HepG2 (cell line): ENCODE measurements at regions not wholly inside any gene's neighbourhood (a gene's known extent, or its start where the extent isn't known, plus 50 kb on each side); places are given as distances from the start of the nearest gene placed in this dataset.

ENCODE experiments used
- ATAC-seq: fragments of 200-7000 bp; cut with Tn5 transposase; 3 replicates; pipeline ENCODE4 v1.9.1; 2020; ENCODE audit warnings: mild to moderate bottlenecking, moderate library complexity
- BruUV-seq: library from RNA; stranded (reverse); fragments of 400-500 nt; replicated peaks from 2 replicates; lab custom pipeline; 2021; lab: Mats Ljungman, UMichigan
- CTCF ChIA-PET: fragments of 300-600 bp; formaldehyde crosslinking; extraction: SDS; loops from one replicate; lab custom pipeline; 2021; ENCODE audit warnings: low total read pairs, inconsistent platforms, low intra/inter-chr PET ratio; lab: Yijun Ruan, JAX
- POLR2A ChIA-PET: fragments of 350-600 bp; sonication (Branson Sonifier 250); formaldehyde crosslinking; loops from one replicate; lab custom pipeline; 2020; ENCODE audit warnings: antibody characterized with exemption, inconsistent platforms; lab: Yijun Ruan, JAX
- DNase-seq: peaks from one replicate; pipeline ENCODE4 v3.0.0-alpha.2; 2015; ENCODE audit warnings: low spot score
- FAIRE-seq: peaks from 3 replicates; lab custom pipeline; 2011; peaks lifted over from hg19 to GRCh38; lab: Jason Lieb, UNC
- H2AFZ ChIP-seq: one replicate; pipeline ENCODE4 v1.6.1; 2011; ENCODE audit warnings: low read length, inconsistent platforms
- H3K27ac ChIP-seq: fragments of 300-600 bp; 3 replicates; pipeline ENCODE4 v1.8.0; 2011; ENCODE audit warnings: mixed run types, mild to moderate bottlenecking, mixed read lengths, low read length, inconsistent platforms; ENCODE audit not compliant: insufficient read depth; ENCODE audit errors: extremely low read length
- H3K27me3 ChIP-seq, 2 experiments: fragments of 200-600 bp in 1 of 2; 2 replicates in 1 of 2; 3 replicates in 1 of 2; pipeline versions ENCODE4 v1.6.0 to v1.8.0; 2011; ENCODE audit warnings: low read length in 2 of 2, mild to moderate bottlenecking in 2 of 2, moderate library complexity in 2 of 2, inconsistent platforms in 1 of 2; ENCODE audit not compliant: insufficient read depth in 2 of 2, control insufficient read depth in 1 of 2
- H3K36me3 ChIP-seq, 2 experiments: fragments of 200-600 bp in 1 of 2; replicated peaks in 1 of 2; 2 replicates in 1 of 2; 3 replicates in 1 of 2; pipeline versions ENCODE4 v1.5.1 to v1.8.0; 2011; ENCODE audit warnings: low read length in 2 of 2, inconsistent platforms in 1 of 2; ENCODE audit not compliant: insufficient read depth in 2 of 2, control insufficient read depth in 1 of 2
- H3K4me1 ChIP-seq: 2 replicates; pipeline ENCODE4 v1.5.1; 2012; ENCODE audit warnings: low read length, inconsistent platforms; ENCODE audit not compliant: insufficient read depth
- H3K4me2 ChIP-seq: 2 replicates; pipeline ENCODE4 v1.6.0; 2011; ENCODE audit warnings: low read depth, low read length, inconsistent platforms
- H3K4me3 ChIP-seq, 3 experiments: fragments of 200-600 bp in 1 of 3; sonication (generic), shearing (Covaris generic) in 1 of 3; replicated peaks in 1 of 3; 2 replicates each; pipeline ENCODE4 v1.5.1; 2011 to 2016; ENCODE audit warnings: low read length in 3 of 3, inconsistent platforms in 2 of 3, low read depth in 2 of 3, mild to moderate bottlenecking in 2 of 3, control low read depth in 1 of 3, mixed read lengths in 1 of 3; ENCODE audit not compliant: insufficient read depth in 1 of 3
- H3K79me2 ChIP-seq: one replicate; pipeline ENCODE4 v1.6.1; 2011; ENCODE audit warnings: low read length, inconsistent platforms; ENCODE audit not compliant: insufficient read depth
- H3K9ac ChIP-seq: 2 replicates; pipeline ENCODE4 v1.6.0; 2011; ENCODE audit warnings: mild to moderate bottlenecking, low read depth, low read length, inconsistent platforms; ENCODE audit not compliant: insufficient read depth
- H3K9me3 ChIP-seq: 2 replicates; pipeline ENCODE4 v1.5.1; 2012; ENCODE audit warnings: mild to moderate bottlenecking, low read length
- H4K20me1 ChIP-seq: 2 replicates; pipeline ENCODE4 v1.6.0; 2011; ENCODE audit warnings: inconsistent platforms, mild to moderate bottlenecking, low read length, moderate library complexity; ENCODE audit not compliant: insufficient read depth
- CSRNP1 ChIP-seq: sonication (generic); formaldehyde crosslinking; IDR thresholded peaks from 2 replicates; pipeline ENCODE4 v1.8.1; 2023; ENCODE audit warnings: mild to moderate bottlenecking, missing genetic modification reagents
- FUBP1 ChIP-seq: sonication (generic); formaldehyde crosslinking; IDR thresholded peaks from 2 replicates; pipeline ENCODE4 v1.5.1; 2020; ENCODE audit warnings: missing genetic modification reagents, mild to moderate bottlenecking, borderline replicate concordance
- HNRNPUL1 ChIP-seq: fragments of 200-400 bp; formaldehyde crosslinking; IDR thresholded peaks from 2 replicates; pipeline ENCODE4 v1.6.1; 2017; ENCODE audit warnings: low read depth, mild to moderate bottlenecking, low read length, moderate library complexity
- PHF8 ChIP-seq: sonication (generic); formaldehyde crosslinking; IDR thresholded peaks from 2 replicates; pipeline ENCODE4 v1.5.0; 2020; ENCODE audit warnings: missing genetic modification reagents
- SRSF9 ChIP-seq: fragments of 200-400 bp; formaldehyde crosslinking; IDR thresholded peaks from 2 replicates; pipeline ENCODE4 v1.6.1; 2018; ENCODE audit warnings: borderline replicate concordance, mild to moderate bottlenecking, low read depth, low read length; ENCODE audit not compliant: insufficient read depth, poor library complexity, severe bottlenecking
- YEATS4 ChIP-seq: sonication (generic); formaldehyde crosslinking; IDR thresholded peaks from 2 replicates; pipeline ENCODE4 v1.4.0; 2020; ENCODE audit warnings: missing genetic modification reagents, borderline replicate concordance
- ZC3H4 ChIP-seq: sonication (generic); formaldehyde crosslinking; IDR thresholded peaks from 2 replicates; pipeline ENCODE4 v1.4.0; 2020; ENCODE audit warnings: missing genetic modification reagents, borderline replicate concordance
- ZSCAN29 ChIP-seq: sonication (generic); formaldehyde crosslinking; conservative IDR thresholded peaks from 2 replicates; pipeline ENCODE4 v1.4.0; 2020; ENCODE audit warnings: mild to moderate bottlenecking, missing genetic modification reagents
- whole genome bisulfite sequencing: methylation state at CpG from one replicate; pipeline ENCODE4 v1.1.6; 2017; ENCODE audit warnings: low lambda C conversion rate; 5-methylcytosine and 5-hydroxymethylcytosine counted together
- in situ Hi-C: cut with HindIII; loops from 2 replicates; pipeline ENCODE4 v1.10.0; 2017; ENCODE audit warnings: low pct_unique_long_range_greater_than_20kb; ENCODE audit not compliant: extremely low pct_ligation_motif_present
- intact Hi-C: fragments of 100-400 bp; cut with micrococcal nuclease; formaldehyde crosslinking; loops from one replicate; pipeline ENCODE4 v1.10.0; 2022; ENCODE audit not compliant: unreplicated experiment

- no peak for FAIRE-seq
- no peak overlapping the region for H3K9ac ChIP-seq
- H3K27ac ChIP-seq, result no peak overlapping the region
- no peaks in the 10 kb centered on the region for H3K4me1 ChIP-seq
- no peak overlapping the region for H3K4me3 ChIP-seq
- WGBS, result 5% methylated on average over 2 of the region's 2 CpGs
- no peak overlapping the region for H2AFZ ChIP-seq
- no TSS peak for BruUV-seq
- TF ChIP-seq FUBP1 (CRISPR knock-in tag) (no peak), SRSF9 (no peak), ZC3H4 (CRISPR knock-in tag) (no peak), PHF8 (CRISPR knock-in tag) (no peak), ZSCAN29 (CRISPR knock-in tag) (no peak), CSRNP1 (no peak), YEATS4 (CRISPR knock-in tag) (no peak), HNRNPUL1 (no peak)
- TF ChIP-seq, all 625 proteins: peak for 0
- ATAC-seq (no peak), DNase-seq (no peak)
- Histone ChIP-seq H3K4me2 (no peak overlapping the region), H3K79me2 (no peaks in the 10 kb centered on the region), H3K9me3 (no peaks in the 10 kb centered on the region), H3K36me3 (no peaks in the 10 kb centered on the region), H3K27me3 (no peaks in the 10 kb centered on the region), H4K20me1 (no peaks in the 10 kb centered on the region)
- in situ Hi-C loops, result no loop called here
- intact Hi-C loops, result no loop called here
- ChIA-PET CTCF (no interaction called here), POLR2A (no interaction called here)
Measured at GRCh38 chr18:27845897-27846296, 331.0 kb downstream of the CDH2 start.
